ENCODE measurements at regions not wholly inside any gene's neighbourhood (a gene's known extent, or its start where the extent isn't known, plus 50 kb on each side); places are given as distances from the start of the nearest gene placed in this dataset.

DNA sequence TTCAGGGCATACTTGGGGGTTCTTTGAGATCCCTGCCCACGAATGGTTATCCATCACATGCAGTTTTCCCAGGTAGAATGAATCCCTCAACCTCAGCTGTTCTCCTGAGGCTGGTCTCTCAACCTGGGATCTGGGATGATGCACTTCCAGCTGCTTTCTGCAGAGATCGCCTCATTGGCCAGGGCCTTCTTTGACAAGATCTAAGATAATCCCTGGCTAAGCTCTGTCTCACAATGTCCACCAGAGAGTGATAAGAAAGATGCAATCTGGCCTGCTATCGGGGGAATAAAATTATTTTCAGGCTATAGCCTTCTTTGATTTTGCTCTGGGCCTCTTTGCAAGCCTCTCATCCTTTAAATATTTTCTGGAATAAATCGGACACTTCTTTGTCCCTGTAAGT lies 1021.1 kb downstream of the EFNB2 start:
- H3K27me3 ChIP-seq (replicated peaks; ENCODE audit: control insufficient read depth, insufficient read depth, low read length), result no peaks in the 10 kb centered on the region
- TF ChIP-seq, protein P1, sequence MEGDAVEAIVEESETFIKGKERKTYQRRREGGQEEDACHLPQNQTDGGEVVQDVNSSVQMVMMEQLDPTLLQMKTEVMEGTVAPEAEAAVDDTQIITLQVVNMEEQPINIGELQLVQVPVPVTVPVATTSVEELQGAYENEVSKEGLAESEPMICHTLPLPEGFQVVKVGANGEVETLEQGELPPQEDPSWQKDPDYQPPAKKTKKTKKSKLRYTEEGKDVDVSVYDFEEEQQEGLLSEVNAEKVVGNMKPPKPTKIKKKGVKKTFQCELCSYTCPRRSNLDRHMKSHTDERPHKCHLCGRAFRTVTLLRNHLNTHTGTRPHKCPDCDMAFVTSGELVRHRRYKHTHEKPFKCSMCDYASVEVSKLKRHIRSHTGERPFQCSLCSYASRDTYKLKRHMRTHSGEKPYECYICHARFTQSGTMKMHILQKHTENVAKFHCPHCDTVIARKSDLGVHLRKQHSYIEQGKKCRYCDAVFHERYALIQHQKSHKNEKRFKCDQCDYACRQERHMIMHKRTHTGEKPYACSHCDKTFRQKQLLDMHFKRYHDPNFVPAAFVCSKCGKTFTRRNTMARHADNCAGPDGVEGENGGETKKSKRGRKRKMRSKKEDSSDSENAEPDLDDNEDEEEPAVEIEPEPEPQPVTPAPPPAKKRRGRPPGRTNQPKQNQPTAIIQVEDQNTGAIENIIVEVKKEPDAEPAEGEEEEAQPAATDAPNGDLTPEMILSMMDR (IDR thresholded peaks at IDR 0.05; ENCODE audit: insufficient read depth, low read length, poor library complexity, severe bottlenecking), result no peak
- DNase-seq (ENCODE audit: extremely low read depth, insufficient read length), result no peak
- no peak overlapping the region for H3K4me3 ChIP-seq (replicated peaks; ENCODE audit: low read depth, low read length)
- H3K36me3 ChIP-seq (ENCODE audit: control insufficient read depth, insufficient read depth, low read length), result no peaks in the 10 kb centered on the region

DNA sequence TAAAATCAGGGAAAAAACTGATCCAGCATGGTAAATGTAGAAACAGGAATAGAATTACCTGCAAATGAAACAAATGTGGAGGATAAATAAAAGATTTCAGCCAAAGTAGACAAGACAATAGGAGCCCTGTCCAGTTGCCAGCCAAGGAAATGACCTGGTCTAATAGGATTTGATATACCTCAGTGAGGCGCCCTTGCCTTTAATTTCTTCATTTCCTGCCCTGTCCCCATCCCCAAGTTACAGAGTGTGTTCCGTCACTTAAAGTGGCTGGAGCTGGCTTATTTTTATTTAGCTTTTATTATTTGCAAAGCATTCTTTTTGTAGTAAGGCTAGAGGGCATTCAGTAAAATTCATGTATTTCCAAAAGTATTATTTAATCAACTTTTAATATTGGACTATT lies 1022.0 kb downstream of the EFNB2 start:
- TF ChIP-seq, protein P1 (IDR thresholded peaks at IDR 0.05; ENCODE audit: insufficient read depth, low read length, poor library complexity, severe bottlenecking), result no peak
- Histone ChIP-seq H3K4me3 (replicated peaks; ENCODE audit: low read depth, low read length) (no peak overlapping the region), H3K27me3 (replicated peaks; ENCODE audit: control insufficient read depth, insufficient read depth, low read length) (no peaks in the 10 kb centered on the region), H3K36me3 (ENCODE audit: control insufficient read depth, insufficient read depth, low read length) (no peaks in the 10 kb centered on the region)
- no peak for DNase-seq (ENCODE audit: extremely low read depth, insufficient read length)

DNA sequence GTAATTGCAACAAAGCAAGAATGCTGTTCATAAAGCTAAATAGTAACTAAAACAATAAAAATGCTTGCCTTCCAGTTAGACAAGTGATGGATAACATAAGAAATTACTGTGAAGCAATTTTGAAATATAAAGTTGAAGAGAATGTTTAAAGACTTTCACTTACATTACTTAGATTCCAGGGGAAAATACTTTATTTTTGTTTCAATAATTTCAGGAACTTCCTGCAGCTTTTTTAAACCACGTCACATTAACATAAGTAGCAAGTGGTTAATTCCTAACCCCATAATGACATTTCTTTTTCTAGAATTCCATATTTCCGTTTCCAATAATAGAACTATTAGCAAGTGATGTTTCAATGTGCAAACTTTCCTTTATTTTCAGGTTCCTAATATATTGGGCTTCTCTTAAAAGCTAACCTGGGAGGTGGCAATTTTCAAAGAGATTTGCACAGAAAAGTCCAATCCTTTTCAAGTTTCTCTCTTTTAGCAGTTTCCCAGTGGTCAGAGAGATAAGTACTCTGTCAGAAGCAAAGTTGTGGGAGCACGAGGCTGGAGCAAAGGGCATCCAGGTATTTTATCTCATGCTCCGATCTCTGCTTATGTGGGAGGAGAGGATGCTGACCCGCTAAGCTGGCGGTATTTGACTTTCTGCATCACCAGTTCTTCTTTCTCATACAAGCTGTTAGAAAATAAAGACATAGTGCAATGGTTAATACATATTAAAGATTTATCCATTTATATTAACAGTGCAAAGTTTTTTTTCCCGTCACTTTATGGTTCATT lies 1025.3 kb downstream of the EFNB2 start:
- H3K27me3 ChIP-seq (replicated peaks; ENCODE audit: control insufficient read depth, insufficient read depth, low read length), result no peaks in the 10 kb centered on the region
- H3K36me3 ChIP-seq (ENCODE audit: control insufficient read depth, insufficient read depth, low read length), result no peaks in the 10 kb centered on the region
- TF ChIP-seq, protein P1 (IDR thresholded peaks at IDR 0.05; ENCODE audit: insufficient read depth, low read length, poor library complexity, severe bottlenecking), result no peak
- no peak overlapping the region for H3K4me3 ChIP-seq (replicated peaks; ENCODE audit: low read depth, low read length)
- DNase-seq (ENCODE audit: extremely low read depth, insufficient read length), result no peak

DNA sequence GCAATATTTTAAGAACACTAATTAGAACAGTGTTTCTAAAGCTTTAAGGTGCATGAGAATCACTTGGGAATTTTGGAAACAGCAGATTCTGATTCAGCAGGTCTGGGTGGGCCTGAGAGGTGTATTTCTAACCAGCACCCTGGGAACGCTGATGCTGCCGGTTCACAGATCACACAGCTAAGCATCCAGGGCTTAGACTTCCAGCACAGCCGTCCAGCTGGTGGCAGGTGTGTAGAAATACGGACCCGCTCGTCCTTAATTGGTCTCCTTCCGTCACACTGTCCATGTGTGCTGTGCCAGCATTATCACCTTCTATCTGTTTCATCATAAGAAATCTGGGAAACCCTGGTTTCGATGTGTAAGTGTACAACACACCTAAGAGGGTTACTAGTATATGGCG lies 1029.0 kb downstream of the EFNB2 start:
- TF ChIP-seq, protein P1 (IDR thresholded peaks at IDR 0.05; ENCODE audit: insufficient read depth, low read length, poor library complexity, severe bottlenecking), result no peak

DNA sequence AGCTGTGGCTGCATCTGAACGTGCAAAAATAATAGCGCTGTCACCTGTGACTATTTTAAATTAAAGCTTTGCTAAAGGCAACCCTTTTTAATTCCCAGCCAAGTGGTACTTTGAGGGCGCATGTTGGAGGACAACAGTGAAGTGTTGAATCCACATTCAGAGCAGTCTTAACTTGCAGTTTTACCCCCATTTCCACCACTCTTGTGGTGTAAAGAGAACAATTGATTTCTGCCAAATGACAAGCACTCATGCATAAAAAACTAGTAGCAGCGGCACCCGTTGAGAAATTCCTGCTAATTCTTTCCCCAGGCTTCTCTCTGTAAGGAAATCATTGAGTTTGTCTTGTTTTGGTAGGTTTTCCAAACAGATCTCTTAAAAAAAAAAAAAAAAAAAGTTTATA lies 1033.3 kb downstream of the EFNB2 start:
- DNase-seq (ENCODE audit: extremely low read depth, insufficient read length), result no peak
- TF ChIP-seq, protein P1 (IDR thresholded peaks at IDR 0.05; ENCODE audit: insufficient read depth, low read length, poor library complexity, severe bottlenecking), result no peak

More for the DNA sequence above, 1029.0 kb downstream of the EFNB2 start:
- no peak overlapping the region for H3K4me3 ChIP-seq (replicated peaks; ENCODE audit: low read depth, low read length)
- no peak for DNase-seq (ENCODE audit: extremely low read depth, insufficient read length)
- H3K36me3 ChIP-seq (ENCODE audit: control insufficient read depth, insufficient read depth, low read length), result no peaks in the 10 kb centered on the region
- H3K27me3 ChIP-seq (replicated peaks; ENCODE audit: control insufficient read depth, insufficient read depth, low read length), result no peaks in the 10 kb centered on the region

More for the DNA sequence above, 1033.3 kb downstream of the EFNB2 start:
- no peak overlapping the region for H3K4me3 ChIP-seq (replicated peaks; ENCODE audit: low read depth, low read length)
- H3K27me3 ChIP-seq (replicated peaks; ENCODE audit: control insufficient read depth, insufficient read depth, low read length), result no peaks in the 10 kb centered on the region
- H3K36me3 ChIP-seq (ENCODE audit: control insufficient read depth, insufficient read depth, low read length), result no peaks in the 10 kb centered on the region
